Esophagus squamous epithelium (tissue), 5 donors: ENCODE measurements at regions not wholly inside any gene's neighbourhood (a gene's known extent, or its start where the extent isn't known, plus 50 kb on each side); places are given as distances from the start of the nearest gene placed in this dataset.

ENCODE experiments used
- DNase-seq: peaks from one replicate; lab custom pipeline; 2025; lab: John Stamatoyannopoulos, UW
- H3K27ac ChIP-seq, 4 donors: fragments of 200-600 bp; sonication (generic); one replicate each; pipeline ENCODE4 v1.5.1; 2016 to 2019; ENCODE audit warnings: mild to moderate bottlenecking in 1 of 4
- H3K27me3 ChIP-seq, 4 donors: fragments of 200-600 bp; sonication (generic); 1 replicate in 3 of 4; 2 replicates in 1 of 4; pipeline versions ENCODE4 v1.5.1 to v1.6.0; 2017 to 2021; ENCODE audit warnings: antibody characterized with exemption in 1 of 4
- H3K36me3 ChIP-seq, 3 donors: fragments of 200-600 bp; sonication (generic); one replicate each; pipeline ENCODE4 v1.5.1; 2016 to 2019
- H3K4me1 ChIP-seq, 3 donors: fragments of 200-600 bp; sonication (generic); one replicate each; pipeline ENCODE4 v1.5.1; 2017 to 2019
- H3K4me3 ChIP-seq, 4 donors: fragments of 200-600 bp; sonication (generic); 1 replicate in 3 of 4; 2 replicates in 1 of 4; pipeline ENCODE4 v1.5.1; 2016 to 2019; ENCODE audit warnings: mild to moderate bottlenecking in 2 of 4, moderate library complexity in 1 of 4
- H3K9me3 ChIP-seq, 3 donors: fragments of 200-600 bp; sonication (generic); one replicate each; pipeline ENCODE4 v1.5.1; 2016 to 2019
- CTCF ChIP-seq, 6 experiments: fragments of 450-650 bp in 4 of 6; fragments of 200-600 bp in 2 of 6; sonication (generic) in 2 of 6; IDR thresholded peaks; one replicate each; pipeline ENCODE4 v1.5.1; 2016 to 2019; ENCODE audit warnings: antibody characterized with exemption in 6 of 6, mild to moderate bottlenecking in 4 of 6, moderate library complexity in 4 of 6
- POLR2A ChIP-seq, 4 donors: fragments of 450-650 bp; IDR thresholded peaks; one replicate each; pipeline ENCODE4 v1.6.1; 2017; ENCODE audit warnings: antibody characterized with exemption in 4 of 4, mild to moderate bottlenecking in 4 of 4, moderate library complexity in 3 of 4
- WGBS, 2 donors: methylation state at CpG; one replicate each; pipeline ENCODE4 v1.1.5; 2018; 5-methylcytosine and 5-hydroxymethylcytosine counted together
- intact Hi-C: fragments of 100-400 bp; cut with DNase I; formaldehyde crosslinking; loops from one replicate; pipeline ENCODE4 v1.15.0; 2022
- small RNA-seq, 4 donors: library from RNA; depleted of rRNA; stranded (forward); fragments of <200 nt; gene quantifications; one replicate each; pipeline ENCODE3, GENCODE V24; 2016
- donor health status: DM: yes; HTN: yes; CAD: no.

- intact Hi-C loops: no loop called here
- no peak for TF ChIP-seq CTCF (IDR thresholded peaks at IDR 0.05)
- no peak for TF ChIP-seq POLR2A (IDR thresholded peaks at IDR 0.05)
- H3K9me3 ChIP-seq: no peaks in the 10 kb centered on the region
- no peak overlapping the region for H3K27ac ChIP-seq
- no peaks in the 10 kb centered on the region for H3K4me1 ChIP-seq
- no peak for DNase-seq
- H3K27me3 ChIP-seq: no peaks in the 10 kb centered on the region
- H3K4me3 ChIP-seq: no peak overlapping the region
- 75 to 77% methylated on average over 9 of the region's 9 CpGs for WGBS, 2 donors
- H3K36me3 ChIP-seq: no peaks in the 10 kb centered on the region
Observed at GRCh38 chr12:118912697-118913270, 68.6 kb upstream of the SRRM4 start.

GRCh38 chr12:118921761-118922160 is 59.6 kb upstream of the SRRM4 start:
- H3K9me3 ChIP-seq: no peaks in the 10 kb centered on the region
- H3K4me1 ChIP-seq: no peaks in the 10 kb centered on the region
- H3K27ac ChIP-seq: no peak overlapping the region
- DNase-seq: no peak
- TF ChIP-seq CTCF (IDR thresholded peaks at IDR 0.05) (no peak), POLR2A (IDR thresholded peaks at IDR 0.05) (no peak)
- intact Hi-C loops: no loop called here
- H3K27me3 ChIP-seq: no peaks in the 10 kb centered on the region
- no peaks in the 10 kb centered on the region for H3K36me3 ChIP-seq
- 82 to 84% methylated on average over 2 of the region's 2 CpGs for WGBS, 2 donors
- no peak overlapping the region for H3K4me3 ChIP-seq

- Histone ChIP-seq H3K9me3 (no peaks in the 10 kb centered on the region), H3K36me3 (no peaks in the 10 kb centered on the region), H3K27me3 (no peaks in the 10 kb centered on the region), H3K27ac (no peak overlapping the region), H3K4me3 (no peak overlapping the region), H3K4me1 (no peaks in the 10 kb centered on the region)
- intact Hi-C loops: no loop called here
- 37 to 39% methylated on average over 2 of the region's 2 CpGs for WGBS, 2 donors
- TF ChIP-seq CTCF (IDR thresholded peaks at IDR 0.05) (no peak), POLR2A (IDR thresholded peaks at IDR 0.05) (no peak)
- no peak for DNase-seq
Observed at GRCh38 chr12:118922405-118922804, 58.9 kb upstream of the SRRM4 start.

GRCh38 chr12:118925407-118925806 is 55.9 kb upstream of the SRRM4 start:
- Histone ChIP-seq H3K4me1 (no peaks in the 10 kb centered on the region), H3K9me3 (no peaks in the 10 kb centered on the region), H3K27me3 (no peaks in the 10 kb centered on the region), H3K27ac (peak overlapping the region in 1 of 4 donors; percentile 18), H3K36me3 (no peaks in the 10 kb centered on the region), H3K4me3 (no peak overlapping the region)
- 19 to 21% methylated on average over 1 of the region's 1 CpG for WGBS, 2 donors
- no peak for DNase-seq
- intact Hi-C loops: no loop called here
- TF ChIP-seq POLR2A (IDR thresholded peaks at IDR 0.05): no peak
- no peak for TF ChIP-seq CTCF (IDR thresholded peaks at IDR 0.05)

- no peaks in the 10 kb centered on the region for H3K27me3 ChIP-seq
- 36 to 43% methylated on average over 3 of the region's 3 CpGs for WGBS, 2 donors
- no peaks in the 10 kb centered on the region for H3K36me3 ChIP-seq
- no peak overlapping the region for H3K27ac ChIP-seq
- TF ChIP-seq CTCF (IDR thresholded peaks at IDR 0.05): no peak
- TF ChIP-seq POLR2A (IDR thresholded peaks at IDR 0.05): no peak
- no peaks in the 10 kb centered on the region for H3K4me1 ChIP-seq
- no peaks in the 10 kb centered on the region for H3K9me3 ChIP-seq
- intact Hi-C loops: no loop called here
- no peak overlapping the region for H3K4me3 ChIP-seq
- no peak for DNase-seq
Observed at GRCh38 chr12:118925826-118926225, 55.5 kb upstream of the SRRM4 start.

Small RNA genes in the stretch of these regions (small RNA-seq; reads per million reads assigned to genes)
- gene RF00428: 0 reads per million in 4 donors
- 0 to 0.41 (median 0.21) reads per million in 4 donors for gene RNA5SP374
